HepG2 (cell line): ENCODE measurements at regions not wholly inside any gene's neighbourhood (a gene's known extent, or its start where the extent isn't known, plus 50 kb on each side); places are given as distances from the start of the nearest gene placed in this dataset.

ENCODE experiments used
- ATAC-seq: fragments of 200-7000 bp; cut with Tn5 transposase; 3 replicates; pipeline ENCODE4 v1.9.1; 2020; ENCODE audit warnings: mild to moderate bottlenecking, moderate library complexity
- BruUV-seq: library from RNA; stranded (reverse); fragments of 400-500 nt; replicated peaks from 2 replicates; lab custom pipeline; 2021; lab: Mats Ljungman, UMichigan
- CTCF ChIA-PET: fragments of 300-600 bp; formaldehyde crosslinking; extraction: SDS; loops from one replicate; lab custom pipeline; 2021; ENCODE audit warnings: low total read pairs, inconsistent platforms, low intra/inter-chr PET ratio; lab: Yijun Ruan, JAX
- POLR2A ChIA-PET: fragments of 350-600 bp; sonication (Branson Sonifier 250); formaldehyde crosslinking; loops from one replicate; lab custom pipeline; 2020; ENCODE audit warnings: antibody characterized with exemption, inconsistent platforms; lab: Yijun Ruan, JAX
- DNase-seq: peaks from one replicate; pipeline ENCODE4 v3.0.0-alpha.2; 2015; ENCODE audit warnings: low spot score
- FAIRE-seq: peaks from 3 replicates; lab custom pipeline; 2011; peaks lifted over from hg19 to GRCh38; lab: Jason Lieb, UNC
- H2AFZ ChIP-seq: one replicate; pipeline ENCODE4 v1.6.1; 2011; ENCODE audit warnings: low read length, inconsistent platforms
- H3K27ac ChIP-seq: fragments of 300-600 bp; 3 replicates; pipeline ENCODE4 v1.8.0; 2011; ENCODE audit warnings: mixed run types, mild to moderate bottlenecking, mixed read lengths, low read length, inconsistent platforms; ENCODE audit not compliant: insufficient read depth; ENCODE audit errors: extremely low read length
- H3K27me3 ChIP-seq, 2 experiments: fragments of 200-600 bp in 1 of 2; 2 replicates in 1 of 2; 3 replicates in 1 of 2; pipeline versions ENCODE4 v1.6.0 to v1.8.0; 2011; ENCODE audit warnings: low read length in 2 of 2, mild to moderate bottlenecking in 2 of 2, moderate library complexity in 2 of 2, inconsistent platforms in 1 of 2; ENCODE audit not compliant: insufficient read depth in 2 of 2, control insufficient read depth in 1 of 2
- H3K36me3 ChIP-seq, 2 experiments: fragments of 200-600 bp in 1 of 2; replicated peaks in 1 of 2; 2 replicates in 1 of 2; 3 replicates in 1 of 2; pipeline versions ENCODE4 v1.5.1 to v1.8.0; 2011; ENCODE audit warnings: low read length in 2 of 2, inconsistent platforms in 1 of 2; ENCODE audit not compliant: insufficient read depth in 2 of 2, control insufficient read depth in 1 of 2
- H3K4me1 ChIP-seq: 2 replicates; pipeline ENCODE4 v1.5.1; 2012; ENCODE audit warnings: low read length, inconsistent platforms; ENCODE audit not compliant: insufficient read depth
- H3K4me2 ChIP-seq: 2 replicates; pipeline ENCODE4 v1.6.0; 2011; ENCODE audit warnings: low read depth, low read length, inconsistent platforms
- H3K4me3 ChIP-seq, 3 experiments: fragments of 200-600 bp in 1 of 3; sonication (generic), shearing (Covaris generic) in 1 of 3; replicated peaks in 1 of 3; 2 replicates each; pipeline ENCODE4 v1.5.1; 2011 to 2016; ENCODE audit warnings: low read length in 3 of 3, inconsistent platforms in 2 of 3, low read depth in 2 of 3, mild to moderate bottlenecking in 2 of 3, control low read depth in 1 of 3, mixed read lengths in 1 of 3; ENCODE audit not compliant: insufficient read depth in 1 of 3
- H3K79me2 ChIP-seq: one replicate; pipeline ENCODE4 v1.6.1; 2011; ENCODE audit warnings: low read length, inconsistent platforms; ENCODE audit not compliant: insufficient read depth
- H3K9ac ChIP-seq: 2 replicates; pipeline ENCODE4 v1.6.0; 2011; ENCODE audit warnings: mild to moderate bottlenecking, low read depth, low read length, inconsistent platforms; ENCODE audit not compliant: insufficient read depth
- H3K9me3 ChIP-seq: 2 replicates; pipeline ENCODE4 v1.5.1; 2012; ENCODE audit warnings: mild to moderate bottlenecking, low read length
- H4K20me1 ChIP-seq: 2 replicates; pipeline ENCODE4 v1.6.0; 2011; ENCODE audit warnings: inconsistent platforms, mild to moderate bottlenecking, low read length, moderate library complexity; ENCODE audit not compliant: insufficient read depth
- ARID5B ChIP-seq: IDR thresholded peaks from 2 replicates; pipeline ENCODE4 v1.4.0; 2020; ENCODE audit warnings: mild to moderate bottlenecking, missing genetic modification reagents
- BHLHE40 ChIP-seq: IDR thresholded peaks from 2 replicates; pipeline ENCODE4 v1.6.1; 2011; ENCODE audit warnings: low read length, improper control_type of control experiment
- CHCHD3 ChIP-seq: sonication (generic); formaldehyde crosslinking; IDR thresholded peaks from 2 replicates; pipeline ENCODE4 v1.8.0; 2022; ENCODE audit warnings: mild to moderate bottlenecking, missing genetic modification reagents, moderate library complexity
- ELK4 ChIP-seq: sonication (generic); formaldehyde crosslinking; IDR thresholded peaks from 2 replicates; pipeline ENCODE4 v1.9.0; 2021; ENCODE audit warnings: missing genetic modification reagents, borderline replicate concordance
- GPN1 ChIP-seq: sonication (generic); formaldehyde crosslinking; IDR thresholded peaks from 2 replicates; pipeline ENCODE4 v1.5.1; 2020; ENCODE audit warnings: missing genetic modification reagents, borderline replicate concordance
- HNRNPH1 ChIP-seq: fragments of 200-400 bp; formaldehyde crosslinking; optimal IDR thresholded peaks from 2 replicates; pipeline ENCODE3; 2017; ENCODE audit warnings: mild to moderate bottlenecking, low read depth, low read length
- IKZF1 ChIP-seq: fragments of 450-650 bp; IDR thresholded peaks from 2 replicates; pipeline ENCODE4 v1.7.1; 2016
- NONO ChIP-seq, 2 experiments: fragments of 450-650 bp in 1 of 2; sonication (generic) in 1 of 2; formaldehyde crosslinking in 1 of 2; IDR thresholded peaks in 1 of 2; conservative IDR thresholded peaks in 1 of 2; 2 replicates each; pipeline versions ENCODE4 v1.6.1 to v1.8.0; 2017 to 2022; ENCODE audit warnings: mild to moderate bottlenecking in 1 of 2, missing genetic modification reagents in 1 of 2, moderate library complexity in 1 of 2
- RARG ChIP-seq: sonication (generic); formaldehyde crosslinking; IDR thresholded peaks from 2 replicates; pipeline ENCODE4 v1.4.0; 2020; ENCODE audit warnings: low read depth, mild to moderate bottlenecking, missing genetic modification reagents
- SAFB2 ChIP-seq: sonication (generic); formaldehyde crosslinking; IDR thresholded peaks from 2 replicates; pipeline ENCODE4 v1.5.1; 2020; ENCODE audit warnings: missing genetic modification reagents, low read depth, mild to moderate bottlenecking, borderline replicate concordance
- ZNF350 ChIP-seq: sonication (generic); formaldehyde crosslinking; IDR thresholded peaks from 2 replicates; pipeline ENCODE4 v1.4.0; 2020; ENCODE audit warnings: mild to moderate bottlenecking, low read depth, missing genetic modification reagents, borderline replicate concordance
- ZNF354B ChIP-seq: sonication (generic); formaldehyde crosslinking; IDR thresholded peaks from 2 replicates; pipeline ENCODE4 v1.8.0; 2022; ENCODE audit warnings: mild to moderate bottlenecking, missing genetic modification reagents
- ZNF546 ChIP-seq: sonication (generic); formaldehyde crosslinking; conservative IDR thresholded peaks from 2 replicates; pipeline ENCODE4 v1.8.1; 2023; ENCODE audit warnings: mild to moderate bottlenecking, missing genetic modification reagents
- ZNF644 ChIP-seq: IDR thresholded peaks from 2 replicates; pipeline ENCODE4 v1.6.1; 2016; ENCODE audit warnings: low read depth
- ZNF83 ChIP-seq: sonication (generic); formaldehyde crosslinking; IDR thresholded peaks from 2 replicates; pipeline ENCODE4 v1.4.0; 2020; ENCODE audit warnings: missing genetic modification reagents, mild to moderate bottlenecking, borderline replicate concordance
- ZNF879 ChIP-seq: sonication (generic); formaldehyde crosslinking; IDR thresholded peaks from 2 replicates; pipeline ENCODE4 v1.8.1; 2023; ENCODE audit warnings: missing genetic modification reagents
- WGBS: methylation state at CpG from one replicate; pipeline ENCODE4 v1.1.6; 2017; ENCODE audit warnings: low lambda C conversion rate; 5-methylcytosine and 5-hydroxymethylcytosine counted together
- in situ Hi-C: cut with HindIII; loops from 2 replicates; pipeline ENCODE4 v1.10.0; 2017; ENCODE audit warnings: low pct_unique_long_range_greater_than_20kb; ENCODE audit not compliant: extremely low pct_ligation_motif_present
- intact Hi-C: fragments of 100-400 bp; cut with micrococcal nuclease; formaldehyde crosslinking; loops from one replicate; pipeline ENCODE4 v1.10.0; 2022; ENCODE audit not compliant: unreplicated experiment

- TF ChIP-seq ARID5B (no peak), ZNF546 (CRISPR knock-in tag) (no peak), ZNF350 (CRISPR knock-in tag) (no peak), NONO (IDR thresholded peaks at IDR 0.05) (no peak), NONO (CRISPR knock-in tag; conservative IDR thresholded peaks at IDR 0.05) (no peak), ZNF644 (CRISPR knock-in tag) (no peak), ZNF83 (no peak)
Measured at GRCh38 chr22:44400763-44401060, 88.0 kb upstream of the SHISAL1 start (continued).

GRCh38 chr22:44399906-44400762 lies 87.4 kb upstream of the SHISAL1 start:
- Histone ChIP-seq H3K9ac (no peak overlapping the region), H3K27me3 (peaks cover 3 to 44% of the 10 kb centered on the region in 2 experiments), H4K20me1 (no peaks in the 10 kb centered on the region), H3K4me1 (no peaks in the 10 kb centered on the region), H3K27ac (no peak overlapping the region), H3K36me3 (no peaks in the 10 kb centered on the region), H3K79me2 (no peaks in the 10 kb centered on the region), H3K4me2 (no peak overlapping the region), H3K4me3 (no peak overlapping the region), H3K9me3 (no peaks in the 10 kb centered on the region), H2AFZ (no peak overlapping the region)
- DNase-seq, result no peak
- intact Hi-C loops (no loop called here), in situ Hi-C loops (no loop called here)
- 37% methylated on average over 15 of the region's 15 CpGs for WGBS
- ChIA-PET CTCF (no interaction called here), POLR2A (no interaction called here)
- BruUV-seq, result no TSS peak
- no peak for ATAC-seq
- TF ChIP-seq GPN1 (CRISPR knock-in tag) (no peak), CHCHD3 (CRISPR knock-in tag) (no peak), ELK4 (CRISPR knock-in tag) (no peak), HNRNPH1 (no peak), SAFB2 (CRISPR knock-in tag) (no peak), RARG (CRISPR knock-in tag) (no peak), BHLHE40 (no peak), IKZF1 (no peak), ZNF354B (CRISPR knock-in tag) (no peak), ZNF879 (CRISPR knock-in tag) (no peak)
- FAIRE-seq, result no peak
